ENCODE measurements at regions not wholly inside any gene's neighbourhood (a gene's known extent, or its start where the extent isn't known, plus 50 kb on each side); places are given as distances from the start of the nearest gene placed in this dataset.

- DNase-seq = no peak
Observed at GRCh38 chr5:51449026-51449425, 65.8 kb downstream of the ISL1 start.

- no peak for DNase-seq
Observed at GRCh38 chr5:51452562-51452961, 69.3 kb downstream of the ISL1 start.

GRCh38 chr5:51465165-51465564 is 81.9 kb downstream of the ISL1 start:
- no peak for DNase-seq

GRCh38 chr5:51466214-51466613 is 83.0 kb downstream of the ISL1 start:
- DNase-seq = no peak

- DNase-seq = no peak
Observed at GRCh38 chr5:51468196-51468595, 84.9 kb downstream of the ISL1 start.

GRCh38 chr5:51471630-51472029 is 88.4 kb downstream of the ISL1 start:
- no peak for DNase-seq

- no peak for DNase-seq
Observed at GRCh38 chr5:51472472-51472871, 89.2 kb downstream of the ISL1 start.

GRCh38 chr5:51475628-51476027 is 92.4 kb downstream of the ISL1 start:
- DNase-seq = no peak

- no peak for DNase-seq
Observed at GRCh38 chr5:51476431-51476830, 93.2 kb downstream of the ISL1 start.

GRCh38 chr5:51479840-51480239 is 96.6 kb downstream of the ISL1 start:
- no peak for DNase-seq

- peak; percentile 37 for DNase-seq
Observed at GRCh38 chr5:51484326-51484725, 101.1 kb downstream of the ISL1 start.

- DNase-seq = no peak
Observed at GRCh38 chr5:51486158-51486557, 102.9 kb downstream of the ISL1 start.

- DNase-seq = no peak
Observed at GRCh38 chr5:51487952-51488351, 104.7 kb downstream of the ISL1 start.

GRCh38 chr5:51488803-51489642 is 105.8 kb downstream of the ISL1 start:
- no peak for DNase-seq

- no peak for DNase-seq
Observed at GRCh38 chr5:51494821-51495220, 111.6 kb downstream of the ISL1 start.

GRCh38 chr5:51495672-51496071 is 112.4 kb downstream of the ISL1 start:
- DNase-seq = peak; percentile 69

GRCh38 chr5:51517838-51518237 is 134.6 kb downstream of the ISL1 start:
- no peak for DNase-seq

- DNase-seq = no peak
Observed at GRCh38 chr5:51518607-51519006, 135.4 kb downstream of the ISL1 start.

- DNase-seq = no peak
Observed at GRCh38 chr5:51521583-51521982, 138.3 kb downstream of the ISL1 start.

- no peak for DNase-seq
Observed at GRCh38 chr5:51539232-51539631, 156.0 kb downstream of the ISL1 start.

GRCh38 chr5:51544031-51544785 is 161.0 kb downstream of the ISL1 start:
- DNase-seq = no peak

GRCh38 chr5:51556833-51557232 is 173.6 kb downstream of the ISL1 start:
- DNase-seq = no peak

- DNase-seq = no peak
Observed at GRCh38 chr5:51558682-51559081, 175.4 kb downstream of the ISL1 start.

- DNase-seq = no peak
Observed at GRCh38 chr5:51559339-51559738, 176.1 kb downstream of the ISL1 start.
